HG02870 (cell line): ENCODE measurements at regions not wholly inside any gene's neighbourhood (a gene's known extent, or its start where the extent isn't known, plus 50 kb on each side); places are given as distances from the start of the nearest gene placed in this dataset.
"Not testable (repeated sequence)": the region's sequence is repeated elsewhere in the genome, so short reads cannot be mapped to it uniquely, and the experiment has no call there.

Experiments
- ATAC-seq: cut with Tn5 transposase; IDR thresholded peaks from one replicate; pipeline ENCODE4 v1.9.1; 2021; ENCODE audit warnings: mild to moderate bottlenecking, moderate library complexity; ENCODE audit not compliant: unreplicated experiment

DNA sequence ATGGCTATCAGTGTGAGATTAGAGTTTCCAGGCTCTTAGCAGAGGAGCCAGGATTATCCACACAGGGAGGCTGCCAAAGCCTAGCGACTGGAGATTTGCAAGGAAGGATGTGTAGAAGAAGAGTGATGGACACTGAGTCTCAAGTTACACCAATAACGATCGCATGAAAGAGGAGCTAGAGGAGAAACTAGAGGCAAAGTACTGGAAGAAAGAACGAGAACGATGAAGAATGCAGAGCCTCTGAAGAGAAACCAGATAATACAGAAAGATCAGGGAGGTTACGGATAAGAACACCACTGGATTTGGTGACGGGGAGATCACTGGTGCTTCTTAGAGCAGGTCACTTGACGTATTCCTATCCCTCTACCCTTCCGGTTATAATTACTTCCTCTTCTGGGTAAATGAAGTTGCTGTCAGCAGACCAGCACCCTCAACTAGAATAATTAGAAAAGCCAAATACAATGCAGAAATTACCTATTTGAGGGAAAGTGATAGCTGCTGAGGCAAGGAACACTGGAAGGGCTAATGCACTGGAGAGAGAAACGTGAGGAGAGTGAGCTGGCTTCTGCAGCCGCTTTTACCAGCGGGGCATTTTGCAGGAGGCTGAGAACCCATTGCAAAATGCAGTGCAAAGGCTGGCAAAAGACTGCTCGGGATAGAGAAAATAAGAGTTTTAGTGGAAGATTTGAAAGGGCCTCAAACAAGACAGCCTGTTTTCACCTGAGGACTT, 93.1 kb upstream of the HIF1A start:
- ATAC-seq = no peak

DNA sequence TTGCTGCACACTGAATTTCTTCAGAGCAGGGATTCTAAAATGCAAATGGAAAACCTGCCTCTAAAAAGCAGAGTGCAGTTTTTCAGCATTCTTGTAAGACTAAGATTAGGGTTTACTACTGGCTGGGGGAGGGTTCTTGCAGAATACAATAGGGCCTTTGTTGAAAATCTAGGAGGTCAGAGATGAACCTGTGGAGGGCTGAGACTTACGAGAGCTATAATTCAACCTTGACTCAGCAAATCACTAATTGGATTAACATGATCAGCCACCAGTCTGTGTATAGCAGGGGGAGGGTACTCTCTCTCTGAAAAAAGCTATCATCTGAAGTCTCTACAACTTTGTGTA, 92.6 kb upstream of the HIF1A start:
- no peak for ATAC-seq

DNA sequence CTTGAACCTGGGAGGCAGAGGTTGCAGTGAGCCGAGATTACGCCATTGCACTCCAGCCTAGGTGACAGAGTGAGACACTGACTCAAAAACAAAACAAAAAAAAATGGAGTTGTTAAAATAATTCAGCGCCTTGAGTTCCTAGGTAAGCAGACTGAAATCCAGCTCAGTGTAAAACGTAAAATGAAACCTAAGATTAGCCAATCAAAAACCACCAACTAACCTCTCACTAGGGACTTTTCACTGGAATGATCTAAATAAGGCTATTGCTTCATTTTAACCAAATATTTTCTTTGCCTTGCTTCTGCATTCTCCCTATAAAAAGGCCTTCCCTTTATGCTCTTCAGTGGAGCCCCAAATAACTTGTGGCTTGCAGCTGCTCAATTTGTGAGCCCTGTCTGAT, 91.6 kb upstream of the HIF1A start:
- no peak for ATAC-seq

DNA sequence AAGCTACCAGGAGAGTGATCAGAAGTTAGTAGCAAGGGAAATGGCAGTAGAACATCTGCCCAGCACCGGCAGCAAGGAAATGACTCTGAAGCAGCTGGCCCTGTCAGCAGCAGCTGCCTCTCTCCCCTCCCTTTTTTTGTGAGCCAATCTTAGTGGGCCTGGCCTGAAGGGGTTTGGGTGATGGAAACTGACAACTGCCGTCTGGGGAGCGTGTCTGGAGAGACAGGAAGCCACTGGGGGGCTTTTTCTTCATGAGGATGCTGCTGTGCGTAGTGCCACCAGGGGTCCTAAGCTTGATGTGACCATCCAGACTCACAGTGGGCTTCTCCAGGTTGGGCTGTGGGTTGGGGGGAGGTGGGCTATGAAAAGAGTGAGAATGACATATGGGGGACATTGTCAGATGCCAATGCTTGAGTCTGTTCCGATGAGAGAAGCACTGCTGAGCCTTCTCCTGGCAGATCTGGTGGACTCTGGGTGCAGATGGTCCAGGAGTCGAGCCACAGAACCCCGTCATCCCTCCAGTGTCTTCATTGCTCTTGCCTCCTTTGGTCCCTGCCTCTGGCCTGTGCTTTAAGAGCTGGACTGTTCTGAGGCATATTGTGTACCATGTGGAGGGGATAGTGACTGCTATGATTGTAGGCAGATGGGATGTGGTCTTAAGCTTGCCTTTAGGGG, 87.6 kb upstream of the HIF1A start:
- ATAC-seq = no peak

DNA sequence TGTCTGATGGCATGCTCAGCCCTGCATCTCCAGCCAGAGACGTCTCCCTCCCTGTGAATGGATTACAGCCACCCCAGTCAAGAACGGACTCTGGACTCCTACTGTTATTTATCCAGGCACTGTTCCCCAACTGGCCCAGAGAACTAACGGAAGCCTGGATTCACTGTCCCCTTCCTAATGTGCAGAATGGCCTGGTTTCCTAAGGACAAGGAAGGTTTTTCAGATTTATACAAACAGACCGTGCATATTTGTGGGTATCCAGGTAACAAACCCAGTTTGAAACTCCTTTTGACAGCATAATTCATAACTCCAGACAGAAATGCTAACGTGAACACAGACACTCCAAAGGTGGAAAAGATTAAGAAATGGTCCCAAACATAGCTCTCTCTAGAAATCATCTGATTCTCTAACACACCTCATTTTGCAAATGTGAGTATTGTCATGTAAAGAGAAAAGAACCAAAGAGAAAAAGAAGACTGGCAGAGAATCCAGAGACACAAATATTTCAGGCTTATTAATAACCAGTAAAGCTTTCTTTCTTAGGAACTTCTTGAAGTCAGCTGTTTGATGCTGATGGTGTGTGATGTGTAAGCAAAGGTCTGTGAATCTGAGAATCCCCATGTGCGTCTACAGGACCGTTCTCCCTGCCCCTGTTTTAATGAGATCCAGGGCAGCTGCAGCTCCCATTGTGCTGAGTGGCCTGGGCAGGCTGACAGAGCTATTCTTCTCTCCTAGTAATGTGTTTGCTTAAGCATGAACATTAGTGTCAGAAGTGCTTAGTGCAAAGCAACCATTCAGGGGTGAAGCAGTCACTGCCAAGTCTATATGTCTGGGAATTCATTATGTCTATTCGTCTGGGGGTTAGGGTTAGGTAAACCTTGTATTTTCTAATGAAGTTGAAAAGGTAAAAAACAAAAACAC, 86.8 kb upstream of the HIF1A start:
- no peak for ATAC-seq

DNA sequence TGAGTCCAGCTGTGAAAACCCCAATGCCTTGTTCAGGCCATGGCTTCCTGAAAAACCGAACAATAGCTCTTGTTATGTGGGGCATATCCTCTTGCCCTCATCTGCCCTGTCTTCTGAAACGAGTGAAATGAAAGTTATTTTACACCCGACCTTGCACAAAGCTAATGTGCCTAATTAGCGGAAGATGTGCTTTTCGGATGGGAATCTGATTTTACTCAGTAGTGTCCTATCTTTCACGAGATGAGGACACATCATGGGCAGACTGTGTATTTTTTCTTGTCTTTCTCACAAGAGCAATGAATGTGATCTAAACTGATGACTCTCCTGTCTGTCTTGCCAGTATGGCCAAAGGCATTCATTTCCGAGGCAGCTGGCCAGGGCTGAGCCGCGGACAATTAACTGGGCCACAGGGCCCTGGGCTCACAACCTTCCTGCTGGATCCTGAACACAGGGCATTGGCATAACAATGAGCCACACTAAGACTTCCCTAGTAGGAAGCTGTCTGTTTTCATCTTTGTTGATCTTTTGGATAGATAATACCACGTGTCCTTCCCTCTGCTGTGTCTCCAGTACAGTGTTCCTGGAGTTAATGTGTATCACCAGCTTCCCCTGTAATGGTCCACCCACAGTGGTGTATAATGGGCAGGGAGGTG, 86.0 kb upstream of the HIF1A start:
- ATAC-seq = no peak

DNA sequence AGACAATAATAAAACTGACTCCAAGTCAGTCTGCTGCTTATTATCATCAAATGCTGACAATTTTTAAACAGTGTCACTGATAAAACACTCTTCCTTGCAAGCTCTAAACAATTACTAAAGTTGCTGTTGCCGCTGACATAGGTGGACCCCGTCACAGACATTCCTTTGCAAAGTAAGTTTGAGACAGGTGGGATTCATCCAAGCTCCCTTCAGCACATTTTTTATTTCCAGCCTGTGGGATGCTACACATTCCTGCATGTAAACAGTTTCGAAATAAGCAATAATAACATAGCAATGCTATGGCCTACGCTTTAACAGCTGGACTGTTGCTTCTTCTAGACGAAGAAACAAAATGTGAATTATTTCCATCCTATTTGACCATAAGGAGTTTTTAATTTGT, 85.4 kb upstream of the HIF1A start:
- ATAC-seq = no peak

DNA sequence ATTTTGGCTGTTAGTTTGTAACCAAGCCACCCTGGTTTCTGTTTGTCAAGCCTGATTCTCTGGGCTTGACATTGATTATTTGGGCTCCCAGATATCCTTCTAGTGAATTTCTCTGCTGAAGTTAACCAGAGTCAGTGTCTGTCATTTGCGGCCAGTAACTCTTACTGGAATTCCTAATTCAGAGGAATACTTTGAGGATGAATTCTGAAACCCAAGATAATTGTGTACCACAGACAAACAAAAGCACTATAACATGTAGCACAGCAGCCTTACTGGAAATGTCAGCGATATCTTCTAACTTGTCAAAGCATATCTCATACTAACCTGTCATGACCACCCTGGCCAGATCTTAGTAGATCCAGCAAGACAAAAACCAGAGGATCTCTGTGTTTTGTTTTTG, 84.4 kb upstream of the HIF1A start:
- no peak for ATAC-seq

DNA sequence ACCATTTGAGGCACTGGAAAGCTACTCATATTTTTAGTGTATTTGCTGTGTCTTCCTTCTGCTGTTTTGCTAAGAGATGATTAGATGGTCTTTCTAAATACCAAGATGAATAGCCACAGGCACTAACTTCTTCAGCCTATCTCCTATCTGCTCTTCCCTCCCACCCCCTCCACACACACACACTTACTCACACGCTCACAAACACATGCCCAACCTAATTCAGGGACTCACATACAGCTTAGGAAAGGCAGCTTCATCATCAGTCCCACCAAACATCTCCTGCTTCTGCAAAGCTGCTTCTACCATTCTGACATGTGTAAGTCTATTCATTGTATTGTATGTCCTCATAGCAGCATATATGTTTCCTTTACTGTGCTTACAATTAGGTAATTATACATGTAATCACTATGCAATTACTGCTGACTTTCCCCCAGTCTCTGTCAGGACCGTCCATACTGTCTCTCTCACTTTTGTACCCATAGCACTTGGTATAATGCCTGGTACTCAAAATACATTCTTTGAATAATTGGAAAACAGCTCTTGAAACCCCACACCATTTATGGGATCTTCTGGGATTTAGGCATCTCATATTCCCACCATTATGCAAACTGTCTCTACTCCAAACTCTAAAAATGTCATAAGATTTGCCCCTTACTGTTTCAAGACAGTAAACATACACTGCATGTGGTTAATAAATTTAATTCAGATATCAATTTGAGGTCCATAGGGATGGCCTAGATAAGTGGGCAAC, 83.3 kb upstream of the HIF1A start:
- no peak for ATAC-seq

DNA sequence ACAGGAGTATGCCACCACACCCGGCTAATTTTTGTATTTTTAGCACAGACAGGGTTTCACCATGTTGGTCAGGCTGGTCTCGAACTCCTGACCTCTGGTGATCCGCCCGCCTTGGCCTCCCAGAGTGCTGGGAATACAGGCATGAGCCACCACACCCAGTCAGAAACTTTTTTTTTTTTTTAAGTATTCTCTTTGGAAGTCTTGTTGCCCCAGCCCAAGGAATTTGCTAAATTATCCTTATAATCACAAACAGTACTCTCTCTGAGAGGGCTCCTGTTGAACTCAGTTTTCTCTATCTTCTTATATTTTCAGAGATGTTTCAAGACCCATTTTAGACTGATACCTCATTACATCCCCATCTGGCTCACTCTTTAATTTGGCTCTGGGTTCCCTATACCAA, 82.3 kb upstream of the HIF1A start:
- not testable (repeated sequence) for ATAC-seq

DNA sequence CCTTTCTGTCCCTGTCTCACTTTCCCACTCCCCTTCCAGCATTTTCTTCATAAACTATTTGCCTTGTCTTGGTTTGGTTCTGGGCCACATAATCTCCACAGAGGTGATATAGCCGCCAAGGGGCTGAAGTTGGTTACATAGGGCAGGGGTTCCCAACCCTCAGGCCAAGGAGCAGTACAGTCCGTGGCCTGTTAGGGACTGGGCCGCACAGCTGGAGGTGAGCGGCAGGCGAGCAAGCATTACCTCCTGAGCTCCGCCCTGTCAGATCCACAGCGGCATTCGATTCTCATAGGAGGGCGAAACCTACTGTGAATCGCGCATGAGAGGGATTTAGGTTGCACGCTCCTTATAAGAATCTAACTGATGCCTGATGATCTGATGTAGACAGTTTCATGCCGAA, 80.6 kb upstream of the HIF1A start:
- ATAC-seq = no peak

DNA sequence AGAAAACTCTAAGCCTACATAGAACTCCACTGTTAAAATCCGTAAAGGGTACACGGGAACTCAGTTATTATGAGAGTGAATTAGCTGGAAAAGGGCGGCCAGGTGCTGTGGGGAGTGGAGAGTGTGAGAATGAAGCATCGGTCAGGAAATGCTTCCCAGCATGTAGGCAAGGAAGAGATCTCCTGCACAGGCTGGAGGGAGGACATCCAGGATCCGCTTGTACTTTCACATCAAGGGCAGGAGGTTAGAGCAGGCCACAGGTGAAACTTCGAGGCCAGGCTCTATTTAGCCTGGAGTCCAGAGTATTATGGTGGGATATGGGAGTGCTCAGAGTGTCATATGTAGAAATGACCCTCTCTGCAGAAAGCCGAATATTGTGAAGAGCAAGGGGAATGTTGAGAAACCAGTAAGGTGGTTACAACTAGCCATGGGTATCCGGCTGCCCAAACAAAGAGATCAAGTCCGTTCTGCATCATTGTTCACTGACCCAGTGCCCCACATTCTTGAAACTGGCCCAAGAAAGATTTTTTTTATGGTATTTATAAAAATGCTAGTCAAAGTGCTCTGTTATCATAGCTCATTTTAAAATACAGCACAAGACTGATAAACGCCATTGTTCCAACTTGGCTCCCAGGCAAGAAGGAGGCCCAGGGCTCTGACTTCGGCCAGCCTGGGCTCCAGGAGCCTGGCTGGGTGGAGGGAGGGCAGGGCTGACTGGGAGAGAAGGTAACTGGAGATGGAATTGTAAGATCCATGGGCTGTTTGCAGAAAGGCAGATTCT, 79.4 kb upstream of the HIF1A start:
- no peak for ATAC-seq

DNA sequence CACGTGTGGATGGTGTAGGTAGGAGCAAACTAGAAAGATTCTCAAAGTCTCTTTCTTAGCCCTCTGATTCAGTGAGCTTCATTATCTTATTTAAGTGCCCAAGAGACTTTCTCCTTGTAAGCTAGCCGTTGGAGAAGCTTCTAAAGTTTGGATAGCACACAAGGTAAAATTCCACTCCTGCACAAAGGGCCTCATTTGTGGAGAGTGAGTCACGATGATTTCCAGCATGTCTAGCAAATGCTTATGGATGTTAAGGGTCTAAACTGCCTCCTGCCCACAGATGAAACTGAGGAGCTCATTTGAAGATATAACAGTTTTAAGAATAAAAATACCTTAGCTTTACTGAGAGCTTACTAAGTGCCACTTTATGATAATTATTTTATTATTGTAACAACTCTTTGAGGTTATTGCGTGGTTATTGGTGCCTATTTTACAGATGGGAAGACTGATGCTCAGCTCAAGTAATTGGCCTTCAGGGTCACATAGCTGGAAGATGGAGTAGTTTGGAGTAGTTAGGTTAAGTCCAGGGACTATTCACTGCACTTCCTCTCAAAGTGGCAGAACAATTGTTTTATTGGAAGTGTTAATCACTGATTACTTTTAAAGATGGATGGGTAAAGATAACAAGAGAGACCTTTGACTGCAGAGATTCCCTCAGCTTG, 78.7 kb upstream of the HIF1A start:
- ATAC-seq = no peak

DNA sequence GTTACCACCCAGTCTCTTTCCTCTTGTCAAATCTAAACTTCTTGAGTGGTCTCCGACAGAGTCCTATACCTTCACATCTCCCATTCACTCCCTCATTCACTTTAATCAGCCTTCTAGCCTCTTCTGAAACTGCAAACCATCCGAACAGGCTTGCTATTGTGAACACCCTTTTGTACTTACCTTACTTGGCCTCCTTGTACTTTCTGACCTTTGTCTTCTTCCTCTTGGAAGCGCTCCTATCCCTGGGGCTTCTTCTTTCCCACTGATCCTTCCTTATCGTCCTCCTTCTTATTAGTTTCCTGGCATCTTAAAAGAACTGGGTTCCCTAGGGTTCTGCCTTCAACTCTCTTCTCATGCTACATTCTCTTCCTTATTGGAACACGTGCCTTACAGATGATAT, 76.9 kb upstream of the HIF1A start:
- ATAC-seq = no peak

DNA sequence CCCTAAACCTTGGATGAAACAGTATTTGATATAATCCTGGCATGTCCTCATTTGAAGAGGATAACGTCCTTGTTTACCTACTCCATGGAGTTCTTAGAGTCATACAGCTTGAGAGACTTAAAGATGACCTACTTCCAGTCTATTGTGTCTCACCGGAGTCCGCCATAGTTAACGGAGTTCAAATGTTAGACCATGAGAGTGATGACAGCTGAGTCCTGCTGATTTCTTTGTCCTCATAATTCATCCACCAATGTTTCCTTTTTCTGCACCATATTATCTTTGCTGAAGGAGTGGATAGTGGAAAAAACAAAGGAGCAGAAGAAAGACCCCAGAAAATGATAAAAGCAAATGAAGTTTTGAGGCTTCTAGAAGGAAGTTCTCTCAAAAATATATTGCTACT, 75.8 kb upstream of the HIF1A start:
- no peak for ATAC-seq

DNA sequence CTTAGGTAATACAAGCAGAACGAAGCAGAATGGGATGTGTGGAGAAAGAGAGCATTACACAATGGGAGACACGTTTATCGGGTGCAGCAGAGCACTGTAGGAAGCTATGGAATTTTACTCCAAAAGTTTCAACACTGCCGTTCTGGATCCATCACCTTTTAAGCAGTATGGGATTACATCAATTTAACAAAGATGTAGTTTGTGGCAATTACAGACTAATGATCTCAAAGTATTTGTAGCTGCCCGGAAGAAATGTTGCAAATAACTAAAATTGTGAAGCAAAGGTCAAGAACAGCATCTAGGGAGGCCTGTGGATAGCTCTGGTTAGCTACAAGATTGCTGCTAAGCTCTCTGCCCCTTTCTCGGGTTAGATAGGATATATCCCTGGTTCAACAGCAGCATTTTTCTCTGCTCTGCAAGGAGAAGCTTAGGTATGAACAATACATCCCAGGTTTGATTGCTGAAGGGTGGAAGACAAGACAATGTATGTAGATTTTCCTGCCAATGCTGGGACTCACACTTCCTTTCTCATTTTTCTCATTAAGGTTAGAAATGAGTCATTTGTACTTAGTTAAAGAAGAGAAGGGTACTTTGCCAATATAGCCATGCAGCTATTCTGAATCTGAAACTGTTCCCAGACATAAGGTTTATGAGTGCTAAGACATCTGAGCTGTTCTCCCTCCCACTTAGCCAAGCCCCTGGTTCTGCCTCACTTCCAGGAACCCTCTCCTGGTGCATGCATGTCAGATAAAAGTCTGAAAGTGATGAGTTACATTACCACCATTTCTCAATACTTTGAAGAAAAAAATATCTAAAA, 75.0 kb upstream of the HIF1A start:
- peak; percentile 88 for ATAC-seq

DNA sequence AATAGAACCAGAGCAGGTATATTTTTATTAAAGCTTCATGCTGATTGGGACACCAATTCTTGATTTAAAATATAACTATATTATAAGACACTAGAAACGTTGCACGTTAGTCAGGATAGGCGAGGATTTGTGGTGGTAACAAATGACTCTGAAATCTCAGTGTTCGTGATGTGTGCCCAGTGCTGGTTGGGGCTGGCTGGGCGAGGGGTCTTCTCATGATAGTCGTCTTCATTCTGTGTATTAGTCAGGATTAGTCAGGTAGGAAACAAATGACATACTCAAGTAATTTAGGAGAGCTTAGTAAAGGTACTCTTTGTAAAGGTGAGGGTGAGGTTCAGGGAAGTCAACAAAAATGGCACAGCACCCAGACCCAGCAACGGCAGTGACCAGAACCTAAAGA, 73.9 kb upstream of the HIF1A start:
- ATAC-seq = no peak

DNA sequence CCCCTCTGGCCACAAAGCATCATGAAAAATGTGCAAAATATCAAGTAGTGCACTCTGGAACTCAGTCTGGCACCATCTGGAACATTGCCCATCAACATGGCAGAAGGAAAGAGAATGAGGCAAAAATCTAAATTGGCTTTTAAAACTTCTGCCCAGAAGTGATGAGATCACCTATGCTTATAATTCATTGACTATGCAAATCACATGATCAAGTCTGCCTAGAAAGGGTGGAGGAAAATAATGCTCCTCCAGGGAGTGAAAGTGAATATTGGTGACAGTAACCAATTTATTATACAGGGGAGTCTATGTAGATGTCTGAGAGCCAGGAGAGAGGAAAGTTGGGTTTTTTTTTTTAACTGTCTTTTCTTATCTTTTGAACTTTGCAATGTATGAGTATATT, 73.3 kb upstream of the HIF1A start:
- no peak for ATAC-seq

DNA sequence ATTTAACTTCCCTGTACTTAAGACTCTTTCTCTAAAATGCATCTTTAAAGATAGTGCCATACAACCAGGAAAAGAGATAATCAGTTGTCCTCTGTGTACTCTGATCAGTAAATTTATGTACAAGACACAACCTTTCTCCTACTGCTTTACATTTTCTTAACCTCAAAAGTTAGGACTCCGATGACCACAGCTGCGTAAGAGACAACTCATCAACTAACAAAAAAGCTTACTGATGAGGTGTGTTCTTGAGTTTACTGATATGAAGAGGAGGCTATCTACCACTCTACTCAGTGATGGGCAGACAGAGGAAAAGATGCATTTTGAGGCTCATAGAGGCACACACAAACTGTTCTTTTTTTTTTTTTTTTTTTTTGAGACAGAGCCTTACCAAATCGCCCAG, 71.4 kb upstream of the HIF1A start:
- no peak for ATAC-seq
